B cell (primary cell): ENCODE measurements at regions not wholly inside any gene's neighbourhood (a gene's known extent, or its start where the extent isn't known, plus 50 kb on each side); places are given as distances from the start of the nearest gene placed in this dataset.

Source experiments
- ATAC-seq: fragments of 200-7000 bp; cut with Tn5 transposase; one replicate; pipeline ENCODE4 v1.10.0; 2021; ENCODE audit warnings: low read depth, mild to moderate bottlenecking, moderate number of reproducible peaks, moderate library complexity
- CTCF ChIA-PET: fragments of 350-600 bp; sonication (Branson Sonifier 250); formaldehyde crosslinking; loops from one replicate; lab custom pipeline; 2021; ENCODE audit warnings: antibody characterized with exemption, inconsistent platforms; lab: Charles Lee
- POLR2A ChIA-PET: fragments of 350-600 bp; sonication (Branson Sonifier 250); formaldehyde crosslinking; loops from one replicate; lab custom pipeline; 2021; ENCODE audit warnings: antibody characterized with exemption; lab: Charles Lee
- DNase-seq: peaks from one replicate; pipeline ENCODE4 v3.0.0; 2013
- H2AFZ ChIP-seq: 2 replicates; pipeline ENCODE4 v1.6.1; 2012; ENCODE audit warnings: mild to moderate bottlenecking, low read depth, low read length; ENCODE audit not compliant: insufficient read depth, poor library complexity, severe bottlenecking
- H3K27ac ChIP-seq, 2 donors: 1 replicate in 1 of 2; 2 replicates in 1 of 2; pipeline ENCODE4 v1.5.1; 2012 to 2013; ENCODE audit warnings: low read length in 2 of 2, mild to moderate bottlenecking in 2 of 2, moderate library complexity in 1 of 2
- H3K27me3 ChIP-seq, 4 experiments: fragments of 200-600 bp in 1 of 4; sonication (generic) in 1 of 4; replicated peaks in 1 of 4; 1 replicate in 2 of 4; 2 replicates in 2 of 4; pipeline versions ENCODE4 v1.6.1 to v1.7.0; 2013 to 2016; ENCODE audit warnings: low read length in 3 of 4, mild to moderate bottlenecking in 2 of 4, mixed read lengths in 1 of 4, moderate library complexity in 1 of 4; ENCODE audit not compliant: insufficient read depth in 4 of 4, control insufficient read depth in 3 of 4; ENCODE audit errors: control extremely low read depth in 1 of 4
- H3K36me3 ChIP-seq, 2 experiments: replicated peaks in 1 of 2; 1 replicate in 1 of 2; 2 replicates in 1 of 2; pipeline versions ENCODE4 v1.6.1 to v1.7.1; 2013; ENCODE audit warnings: low read length in 1 of 2; ENCODE audit not compliant: insufficient read depth in 2 of 2, control insufficient read depth in 1 of 2; ENCODE audit errors: control extremely low read depth in 1 of 2, extremely low read depth in 1 of 2
- H3K4me1 ChIP-seq, 2 donors: fragments of 200-600 bp in 1 of 2; sonication (generic) in 1 of 2; 1 replicate in 1 of 2; 2 replicates in 1 of 2; pipeline versions ENCODE4 v1.5.1 to v1.6.1; 2013 to 2017; ENCODE audit warnings: low read length in 2 of 2; ENCODE audit not compliant: control insufficient read depth in 2 of 2, insufficient read depth in 2 of 2
- H3K4me2 ChIP-seq: replicated peaks from 2 replicates; pipeline ENCODE3; 2012; ENCODE audit warnings: mild to moderate bottlenecking, low read depth, low read length; ENCODE audit not compliant: poor library complexity, severe bottlenecking
- H3K4me3 ChIP-seq, 5 experiments: fragments of 200-600 bp in 1 of 5; sonication (generic) in 1 of 5; 1 replicate in 3 of 5; 2 replicates in 2 of 5; pipeline versions ENCODE4 v1.5.1 to v1.7.0; 2011 to 2016; ENCODE audit warnings: low read length in 4 of 5, mild to moderate bottlenecking in 4 of 5, low read depth in 2 of 5, control low read depth in 1 of 5, moderate library complexity in 1 of 5; ENCODE audit not compliant: insufficient read depth in 1 of 5; ENCODE audit errors: control extremely low read depth in 1 of 5, extremely low read depth in 1 of 5
- H3K79me2 ChIP-seq: fragments of 200-600 bp; sonication (generic); one replicate; pipeline ENCODE4 v1.6.0; 2016; ENCODE audit warnings: low read length; ENCODE audit not compliant: control insufficient read depth, insufficient read depth
- H3K9ac ChIP-seq: fragments of 200-600 bp; sonication (generic); 2 replicates; pipeline ENCODE4 v1.6.1; 2017; ENCODE audit warnings: mild to moderate bottlenecking, low read length, moderate library complexity
- H3K9me3 ChIP-seq, 3 donors: one replicate each; pipeline versions ENCODE4 v1.6.1 to v1.7.1; 2013; ENCODE audit warnings: low read length in 2 of 3; ENCODE audit not compliant: control insufficient read depth in 2 of 3, insufficient read depth in 1 of 3; ENCODE audit errors: control extremely low read depth in 1 of 3
- H4K20me1 ChIP-seq: 2 replicates; pipeline ENCODE4 v1.6.0; 2012; ENCODE audit warnings: mild to moderate bottlenecking, low read length; ENCODE audit not compliant: insufficient read depth, control insufficient read depth, poor library complexity, severe bottlenecking
- H3K27ac Mint-ChIP-seq: one replicate; pipeline ENCODE4 v1.8.0; 2021; ENCODE audit warnings: mixed read lengths
- H3K27me3 Mint-ChIP-seq: one replicate; pipeline ENCODE4 v1.8.0; 2021; ENCODE audit warnings: mixed read lengths
- H3K4me1 Mint-ChIP-seq: one replicate; pipeline ENCODE4 v1.8.0; 2021; ENCODE audit warnings: mixed read lengths
- H3K4me3 Mint-ChIP-seq: one replicate; pipeline ENCODE4 v1.8.0; 2021; ENCODE audit warnings: mixed read lengths
- H3K9me3 Mint-ChIP-seq: one replicate; pipeline ENCODE4 v1.8.0; 2022; ENCODE audit warnings: mixed read lengths; ENCODE audit not compliant: insufficient read depth
- EZH2 ChIP-seq: IDR thresholded peaks from 2 replicates; pipeline ENCODE4 v1.6.1; 2012; ENCODE audit warnings: borderline replicate concordance, low read depth, mild to moderate bottlenecking, moderate library complexity, low read length; ENCODE audit not compliant: insufficient read depth, poor library complexity, severe bottlenecking
- WGBS: methylation state at CpG from one replicate; pipeline ENCODE4 v1.1.5; 2013; ENCODE audit warnings: missing lambda C conversion rate; ENCODE audit not compliant: insufficient coverage; 5-methylcytosine and 5-hydroxymethylcytosine counted together
- intact Hi-C: fragments of 100-400 bp; cut with micrococcal nuclease; formaldehyde crosslinking; loops from one replicate; pipeline ENCODE4 v1.10.0; 2022
- TF ChIP-seq, protein P1 (sequence below): fragments of 200-600 bp; IDR thresholded peaks from one replicate; pipeline ENCODE4 v1.8.0; 2022; ENCODE audit warnings: antibody characterized with exemption, mild to moderate bottlenecking

DNA sequence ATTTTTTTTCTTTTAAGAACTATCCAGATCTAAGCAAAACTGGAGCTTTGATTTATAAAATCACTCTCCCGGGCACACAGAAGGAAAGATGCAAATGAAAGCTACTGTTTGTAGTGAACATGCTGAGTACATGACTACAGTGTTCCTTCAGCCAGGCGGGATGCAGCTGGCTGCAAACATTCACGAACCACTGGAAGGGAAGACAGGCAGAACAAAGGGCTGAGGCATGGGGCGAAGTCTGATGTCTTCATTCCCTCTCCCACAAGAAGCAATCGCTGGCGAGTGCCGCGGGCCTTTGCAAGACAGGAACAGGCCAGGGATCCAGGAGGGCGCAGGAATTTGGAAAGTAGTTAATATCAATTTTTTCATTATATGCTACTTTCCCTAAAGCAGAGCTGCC, 257.9 kb upstream of the AJAP1 start:
- no peaks in the 10 kb centered on the region for H3K79me2 ChIP-seq
- Mint-ChIP-seq H3K4me1 (no peaks in the 10 kb centered on the region), H3K27ac (no peak overlapping the region), H3K9me3 (peaks cover 4% of the 10 kb centered on the region), H3K27me3 (peaks cover 5% of the 10 kb centered on the region), H3K4me3 (no peak overlapping the region)
- H3K4me1 ChIP-seq: no peaks in the 10 kb centered on the region
- no peaks in the 10 kb centered on the region for H3K27me3 ChIP-seq
- no peak overlapping the region for H3K27ac ChIP-seq
- ATAC-seq: no peak
- no peaks in the 10 kb centered on the region for H4K20me1 ChIP-seq
- ChIA-PET CTCF (no interaction called here), POLR2A (no interaction called here)
- no peak for TF ChIP-seq EZH2
- TF ChIP-seq, protein P1, sequence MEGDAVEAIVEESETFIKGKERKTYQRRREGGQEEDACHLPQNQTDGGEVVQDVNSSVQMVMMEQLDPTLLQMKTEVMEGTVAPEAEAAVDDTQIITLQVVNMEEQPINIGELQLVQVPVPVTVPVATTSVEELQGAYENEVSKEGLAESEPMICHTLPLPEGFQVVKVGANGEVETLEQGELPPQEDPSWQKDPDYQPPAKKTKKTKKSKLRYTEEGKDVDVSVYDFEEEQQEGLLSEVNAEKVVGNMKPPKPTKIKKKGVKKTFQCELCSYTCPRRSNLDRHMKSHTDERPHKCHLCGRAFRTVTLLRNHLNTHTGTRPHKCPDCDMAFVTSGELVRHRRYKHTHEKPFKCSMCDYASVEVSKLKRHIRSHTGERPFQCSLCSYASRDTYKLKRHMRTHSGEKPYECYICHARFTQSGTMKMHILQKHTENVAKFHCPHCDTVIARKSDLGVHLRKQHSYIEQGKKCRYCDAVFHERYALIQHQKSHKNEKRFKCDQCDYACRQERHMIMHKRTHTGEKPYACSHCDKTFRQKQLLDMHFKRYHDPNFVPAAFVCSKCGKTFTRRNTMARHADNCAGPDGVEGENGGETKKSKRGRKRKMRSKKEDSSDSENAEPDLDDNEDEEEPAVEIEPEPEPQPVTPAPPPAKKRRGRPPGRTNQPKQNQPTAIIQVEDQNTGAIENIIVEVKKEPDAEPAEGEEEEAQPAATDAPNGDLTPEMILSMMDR: no peak
- no peak overlapping the region for H3K4me3 ChIP-seq
- H3K4me2 ChIP-seq: no peak overlapping the region
- no peak for DNase-seq
- no peak overlapping the region for H3K9ac ChIP-seq
- peaks cover 0 to 11% (median 0%) of the 10 kb centered on the region in 3 donors for H3K9me3 ChIP-seq
- no peaks in the 10 kb centered on the region for H3K36me3 ChIP-seq
- H2AFZ ChIP-seq: no peak overlapping the region
- intact Hi-C loops: no loop called here
- WGBS: 78% methylated on average over 3 of the region's 9 CpGs

- peaks cover 4% of the 10 kb centered on the region for H3K9me3 Mint-ChIP-seq
- CTCF ChIA-PET: no interaction called here
- Histone ChIP-seq H3K4me2 (no peak overlapping the region), H3K27me3 (no peaks in the 10 kb centered on the region), H3K79me2 (no peaks in the 10 kb centered on the region), H4K20me1 (no peaks in the 10 kb centered on the region), H3K9me3 (peaks cover 0 to 11% (median 0%) of the 10 kb centered on the region in 3 donors), H3K4me3 (no peak overlapping the region), H2AFZ (no peak overlapping the region), H3K4me1 (no peaks in the 10 kb centered on the region), H3K27ac (no peak overlapping the region), H3K9ac (no peak overlapping the region), H3K36me3 (no peaks in the 10 kb centered on the region)
- intact Hi-C loops: no loop called here
- ATAC-seq (no peak), DNase-seq (no peak)
- H3K4me1 Mint-ChIP-seq: no peaks in the 10 kb centered on the region
- no peak overlapping the region for H3K4me3 Mint-ChIP-seq
- no peak overlapping the region for H3K27ac Mint-ChIP-seq
- peaks cover 5% of the 10 kb centered on the region for H3K27me3 Mint-ChIP-seq
- POLR2A ChIA-PET: no interaction called here
- WGBS: 86% methylated on average over 4 of the region's 4 CpGs
- no peak for TF ChIP-seq EZH2
- TF ChIP-seq, protein P1: no peak
Measured at GRCh38 chr1:4397196-4397595, 257.2 kb upstream of the AJAP1 start.
